ENCODE measurements at regions not wholly inside any gene's neighbourhood (a gene's known extent, or its start where the extent isn't known, plus 50 kb on each side); places are given as distances from the start of the nearest gene placed in this dataset.
"Not testable (repeated sequence)": the region's sequence is repeated elsewhere in the genome, so short reads cannot be mapped to it uniquely, and the experiment has no call there.

- DNase-seq (ENCODE audit: low read depth, low spot score), result no peak
These were observed 152.6 kb downstream of the RTL9 start for GRCh38 chrX:110511238-110511637.

GRCh38 chrX:110512341-110512740, 153.7 kb downstream of the RTL9 start:
- no peak for DNase-seq (ENCODE audit: low read depth, low spot score)

- no peak for DNase-seq (ENCODE audit: low read depth, low spot score)
These were observed 155.9 kb downstream of the RTL9 start for GRCh38 chrX:110514509-110514908.

- no peak for DNase-seq (ENCODE audit: low read depth, low spot score)
These were observed 160.9 kb downstream of the RTL9 start for GRCh38 chrX:110519501-110519900.

GRCh38 chrX:110519906-110520452, 161.3 kb downstream of the RTL9 start:
- DNase-seq (ENCODE audit: low read depth, low spot score), result no peak

- not testable (repeated sequence) for DNase-seq (ENCODE audit: low read depth, low spot score)
These were observed 162.0 kb downstream of the RTL9 start for GRCh38 chrX:110520652-110521051.

- no peak for DNase-seq (ENCODE audit: low read depth, low spot score)
These were observed 173.4 kb downstream of the RTL9 start for GRCh38 chrX:110531873-110532580.

GRCh38 chrX:110532581-110532931, 173.9 kb downstream of the RTL9 start:
- DNase-seq (ENCODE audit: low read depth, low spot score), result no peak

- no peak for DNase-seq (ENCODE audit: low read depth, low spot score)
These were observed 178.2 kb downstream of the RTL9 start for GRCh38 chrX:110536816-110537215.

GRCh38 chrX:110541266-110541665, 182.6 kb downstream of the RTL9 start:
- DNase-seq (ENCODE audit: low read depth, low spot score), result no peak

GRCh38 chrX:110550854-110551253, 192.2 kb downstream of the RTL9 start:
- DNase-seq (ENCODE audit: low read depth, low spot score), result not testable (repeated sequence)

GRCh38 chrX:110557864-110558263, 199.2 kb downstream of the RTL9 start:
- DNase-seq (ENCODE audit: low read depth, low spot score), result no peak

- no peak for DNase-seq (ENCODE audit: low read depth, low spot score)
These were observed 199.8 kb downstream of the RTL9 start for GRCh38 chrX:110558406-110558805.

GRCh38 chrX:110561034-110561433, 202.4 kb downstream of the RTL9 start:
- no peak for DNase-seq (ENCODE audit: low read depth, low spot score)

GRCh38 chrX:110563282-110563681, 204.6 kb downstream of the RTL9 start:
- DNase-seq (ENCODE audit: low read depth, low spot score), result no peak

GRCh38 chrX:110568441-110568840, 209.8 kb downstream of the RTL9 start:
- no peak for DNase-seq (ENCODE audit: low read depth, low spot score)

GRCh38 chrX:110569506-110569905, 210.9 kb downstream of the RTL9 start:
- no peak for DNase-seq (ENCODE audit: low read depth, low spot score)

- no peak for DNase-seq (ENCODE audit: low read depth, low spot score)
These were observed 217.3 kb downstream of the CHRDL1 start for GRCh38 chrX:110578270-110578669.

- DNase-seq (ENCODE audit: low read depth, low spot score), result no peak
These were observed 211.5 kb downstream of the CHRDL1 start for GRCh38 chrX:110584083-110584482.

- DNase-seq (ENCODE audit: low read depth, low spot score), result no peak
These were observed 207.5 kb downstream of the CHRDL1 start for GRCh38 chrX:110588164-110588563.

- no peak for DNase-seq (ENCODE audit: low read depth, low spot score)
These were observed 206.8 kb downstream of the CHRDL1 start for GRCh38 chrX:110588853-110589252.

GRCh38 chrX:110600745-110601310, 194.8 kb downstream of the CHRDL1 start:
- DNase-seq (ENCODE audit: low read depth, low spot score), result no peak

GRCh38 chrX:110614596-110614995, 181.0 kb downstream of the CHRDL1 start:
- no peak for DNase-seq (ENCODE audit: low read depth, low spot score)

Measured in brain pericyte (primary cell).